Gastrocnemius medialis (tissue), 4 donors: ENCODE measurements at regions not wholly inside any gene's neighbourhood (a gene's known extent, or its start where the extent isn't known, plus 50 kb on each side); places are given as distances from the start of the nearest gene placed in this dataset.

Source experiments
- ATAC-seq, 2 donors: fragments of 150-250 bp; one replicate each; pipeline ENCODE4 v1.9.1; 2016
- DNase-seq, 2 donors: peaks; one replicate each; pipeline ENCODE4 v3.0.0-alpha.2; 2019
- H3K27ac ChIP-seq, 4 donors: fragments of 200-600 bp; sonication (generic); 1 replicate in 1 of 4; 2 replicates in 3 of 4; pipeline ENCODE4 v1.5.1; 2016 to 2018; ENCODE audit warnings: mild to moderate bottlenecking in 2 of 4, moderate library complexity in 1 of 4
- H3K27me3 ChIP-seq, 3 donors: fragments of 200-600 bp; sonication (generic) in 2 of 3; 1 replicate in 1 of 3; 2 replicates in 2 of 3; pipeline versions ENCODE4 v1.5.1 to v1.6.0; 2016 to 2019; ENCODE audit warnings: mild to moderate bottlenecking in 1 of 3, moderate library complexity in 1 of 3
- H3K36me3 ChIP-seq, 2 donors: fragments of 200-600 bp; sonication (generic) in 1 of 2; one replicate each; pipeline ENCODE4 v1.5.1; 2017 to 2018
- H3K4me1 ChIP-seq, 2 donors: fragments of 200-600 bp; sonication (generic) in 1 of 2; one replicate each; pipeline ENCODE4 v1.5.1; 2016 to 2017; ENCODE audit warnings: mild to moderate bottlenecking in 2 of 2
- H3K4me3 ChIP-seq, 4 donors: fragments of 200-600 bp; sonication (generic) in 3 of 4; 1 replicate in 1 of 4; 2 replicates in 3 of 4; pipeline ENCODE4 v1.5.1; 2016 to 2019; ENCODE audit warnings: mild to moderate bottlenecking in 2 of 4
- H3K9me3 ChIP-seq, 3 donors: fragments of 200-600 bp; sonication (generic) in 2 of 3; 1 replicate in 1 of 3; 2 replicates in 2 of 3; pipeline ENCODE4 v1.5.1; 2016 to 2019
- CTCF ChIP-seq, 5 experiments: fragments of 450-650 bp in 3 of 5; fragments of 200-600 bp in 2 of 5; sonication (generic) in 2 of 5; IDR thresholded peaks in 4 of 5; conservative IDR thresholded peaks in 1 of 5; 1 replicate in 4 of 5; 2 replicates in 1 of 5; pipeline ENCODE4 v1.5.1; 2016 to 2019; ENCODE audit warnings: antibody characterized with exemption in 5 of 5, mild to moderate bottlenecking in 3 of 5, moderate library complexity in 3 of 5
- POLR2A ChIP-seq, 2 donors: fragments of 450-650 bp; IDR thresholded peaks; one replicate each; pipeline ENCODE4 v1.6.1; 2017; ENCODE audit warnings: antibody characterized with exemption in 2 of 2, mild to moderate bottlenecking in 2 of 2, moderate library complexity in 2 of 2
- in situ Hi-C, 4 donors: fragments of 200-750 bp; cut with MboI; loops; one replicate each; pipeline versions ENCODE4 v1.15.0 to v1.8.0; 2017; ENCODE audit warnings: low sequenced_read_pairs in 4 of 4
- intact Hi-C: fragments of 100-400 bp; cut with DNase I; formaldehyde crosslinking; loops from one replicate; pipeline ENCODE4 v1.15.1; 2023; ENCODE audit warnings: low total_unique reads

GRCh38 chrX:145623453-145623852, 194.2 kb upstream of the SLITRK2 start:
- H3K27me3 ChIP-seq: no peaks in the 10 kb centered on the region
- in situ Hi-C loops (no loop called here), intact Hi-C loops (no loop called here)
- H3K4me3 ChIP-seq: no peak overlapping the region
- DNase-seq (no peak), ATAC-seq (no peak)
- H3K9me3 ChIP-seq: no peaks in the 10 kb centered on the region
- no peaks in the 10 kb centered on the region for H3K36me3 ChIP-seq
- TF ChIP-seq POLR2A (IDR thresholded peaks at IDR 0.05) (no peak), CTCF (IDR thresholded peaks at IDR 0.05 in 4 of 5, conservative IDR thresholded peaks at IDR 0.05 in 1 of 5) (no peak)
- H3K4me1 ChIP-seq: no peaks in the 10 kb centered on the region
- H3K27ac ChIP-seq: no peak overlapping the region

GRCh38 chrX:145630081-145630480, 187.5 kb upstream of the SLITRK2 start:
- in situ Hi-C loops (no loop called here), intact Hi-C loops (no loop called here)
- H3K27ac ChIP-seq: no peak overlapping the region
- H3K4me3 ChIP-seq: no peak overlapping the region
- ATAC-seq: no peak
- TF ChIP-seq CTCF (IDR thresholded peaks at IDR 0.05 in 4 of 5, conservative IDR thresholded peaks at IDR 0.05 in 1 of 5): no peak
- no peak for TF ChIP-seq POLR2A (IDR thresholded peaks at IDR 0.05)
- no peaks in the 10 kb centered on the region for H3K27me3 ChIP-seq
- no peaks in the 10 kb centered on the region for H3K9me3 ChIP-seq
- no peak for DNase-seq
- no peaks in the 10 kb centered on the region for H3K36me3 ChIP-seq
- no peaks in the 10 kb centered on the region for H3K4me1 ChIP-seq

- Histone ChIP-seq H3K4me3 (no peak overlapping the region), H3K4me1 (no peaks in the 10 kb centered on the region), H3K27ac (no peak overlapping the region), H3K27me3 (no peaks in the 10 kb centered on the region), H3K36me3 (no peaks in the 10 kb centered on the region), H3K9me3 (no peaks in the 10 kb centered on the region)
- ATAC-seq (no peak), DNase-seq (no peak)
- in situ Hi-C loops: no loop called here
- TF ChIP-seq POLR2A (IDR thresholded peaks at IDR 0.05) (no peak), CTCF (IDR thresholded peaks at IDR 0.05 in 4 of 5, conservative IDR thresholded peaks at IDR 0.05 in 1 of 5) (no peak)
- intact Hi-C loops: no loop called here
Observed at GRCh38 chrX:145630806-145631435, 186.7 kb upstream of the SLITRK2 start.

- intact Hi-C loops: no loop called here
- no peak for TF ChIP-seq POLR2A (IDR thresholded peaks at IDR 0.05)
- no peak for TF ChIP-seq CTCF (IDR thresholded peaks at IDR 0.05 in 4 of 5, conservative IDR thresholded peaks at IDR 0.05 in 1 of 5)
Observed at GRCh38 chrX:145631461-145631951, 186.1 kb upstream of the SLITRK2 start.

GRCh38 chrX:145654486-145654885, 163.1 kb upstream of the SLITRK2 start:
- Histone ChIP-seq H3K36me3 (no peaks in the 10 kb centered on the region), H3K27ac (no peak overlapping the region), H3K4me1 (no peaks in the 10 kb centered on the region), H3K27me3 (no peaks in the 10 kb centered on the region), H3K9me3 (no peaks in the 10 kb centered on the region), H3K4me3 (no peak overlapping the region)
- intact Hi-C loops (no loop called here), in situ Hi-C loops (no loop called here)
- ATAC-seq: no peak
- DNase-seq: no peak
- TF ChIP-seq POLR2A (IDR thresholded peaks at IDR 0.05) (no peak), CTCF (IDR thresholded peaks at IDR 0.05 in 4 of 5, conservative IDR thresholded peaks at IDR 0.05 in 1 of 5) (no peak)

More at GRCh38 chrX:145631461-145631951, 186.1 kb upstream of the SLITRK2 start:
- Histone ChIP-seq H3K27ac (no peak overlapping the region), H3K4me1 (no peaks in the 10 kb centered on the region), H3K9me3 (no peaks in the 10 kb centered on the region), H3K27me3 (no peaks in the 10 kb centered on the region), H3K4me3 (no peak overlapping the region), H3K36me3 (no peaks in the 10 kb centered on the region)
- no peak for ATAC-seq
- in situ Hi-C loops: no loop called here
- no peak for DNase-seq
